AG04449 (cell line): ENCODE measurements at regions not wholly inside any gene's neighbourhood (a gene's known extent, or its start where the extent isn't known, plus 50 kb on each side); places are given as distances from the start of the nearest gene placed in this dataset.

Source experiments
- CTCF ChIA-PET: fragments of 350-600 bp; formaldehyde crosslinking; extraction: SDS; loops from one replicate; lab custom pipeline; 2021; ENCODE audit warnings: antibody characterized with exemption; lab: Yijun Ruan, JAX
- POLR2A ChIA-PET: fragments of 400-600, 350-600 bp; formaldehyde crosslinking; extraction: SDS; loops from one replicate; lab custom pipeline; 2020; ENCODE audit warnings: antibody characterized with exemption, inconsistent platforms; lab: Yijun Ruan, JAX
- DNase-seq: peaks from one replicate; pipeline ENCODE4 v3.0.0-alpha.2; 2010; ENCODE audit warnings: low read depth, low spot score
- H3K4me3 ChIP-seq: 2 replicates; pipeline ENCODE4 v1.5.1; 2011; ENCODE audit warnings: low read depth, mild to moderate bottlenecking, control low read depth, low read length
- TF ChIP-seq, protein P1 (sequence below): IDR thresholded peaks from one replicate; pipeline ENCODE4 v1.5.1; 2011; ENCODE audit warnings: mild to moderate bottlenecking, moderate library complexity, low read length, control low read depth, inconsistent platforms; ENCODE audit not compliant: insufficient read depth; ENCODE audit errors: missing control alignments

DNA sequence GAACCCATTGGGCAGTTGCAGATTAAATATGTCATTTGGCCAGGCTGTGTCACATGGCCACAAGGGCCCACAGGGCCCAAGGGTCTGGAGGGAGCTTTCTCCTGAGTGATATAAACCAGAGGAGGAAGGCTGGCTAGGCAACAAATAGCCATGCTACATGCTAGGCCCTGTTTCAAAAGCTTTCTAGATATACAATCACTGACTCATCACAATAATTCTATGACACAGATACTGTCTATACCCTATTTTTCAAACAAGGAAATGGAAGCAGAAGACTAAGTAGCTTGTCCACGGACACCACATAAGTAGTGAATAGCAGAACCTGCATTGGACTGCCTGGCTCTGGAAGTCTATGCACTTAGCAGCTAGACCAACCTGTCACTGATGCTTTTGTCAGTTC is 625.4 kb downstream of the NTRK3 start:
- TF ChIP-seq, protein P1, sequence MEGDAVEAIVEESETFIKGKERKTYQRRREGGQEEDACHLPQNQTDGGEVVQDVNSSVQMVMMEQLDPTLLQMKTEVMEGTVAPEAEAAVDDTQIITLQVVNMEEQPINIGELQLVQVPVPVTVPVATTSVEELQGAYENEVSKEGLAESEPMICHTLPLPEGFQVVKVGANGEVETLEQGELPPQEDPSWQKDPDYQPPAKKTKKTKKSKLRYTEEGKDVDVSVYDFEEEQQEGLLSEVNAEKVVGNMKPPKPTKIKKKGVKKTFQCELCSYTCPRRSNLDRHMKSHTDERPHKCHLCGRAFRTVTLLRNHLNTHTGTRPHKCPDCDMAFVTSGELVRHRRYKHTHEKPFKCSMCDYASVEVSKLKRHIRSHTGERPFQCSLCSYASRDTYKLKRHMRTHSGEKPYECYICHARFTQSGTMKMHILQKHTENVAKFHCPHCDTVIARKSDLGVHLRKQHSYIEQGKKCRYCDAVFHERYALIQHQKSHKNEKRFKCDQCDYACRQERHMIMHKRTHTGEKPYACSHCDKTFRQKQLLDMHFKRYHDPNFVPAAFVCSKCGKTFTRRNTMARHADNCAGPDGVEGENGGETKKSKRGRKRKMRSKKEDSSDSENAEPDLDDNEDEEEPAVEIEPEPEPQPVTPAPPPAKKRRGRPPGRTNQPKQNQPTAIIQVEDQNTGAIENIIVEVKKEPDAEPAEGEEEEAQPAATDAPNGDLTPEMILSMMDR: no peak
- no peak overlapping the region for H3K4me3 ChIP-seq
- ChIA-PET CTCF (no interaction called here), POLR2A (no interaction called here)
- no peak for DNase-seq

DNA sequence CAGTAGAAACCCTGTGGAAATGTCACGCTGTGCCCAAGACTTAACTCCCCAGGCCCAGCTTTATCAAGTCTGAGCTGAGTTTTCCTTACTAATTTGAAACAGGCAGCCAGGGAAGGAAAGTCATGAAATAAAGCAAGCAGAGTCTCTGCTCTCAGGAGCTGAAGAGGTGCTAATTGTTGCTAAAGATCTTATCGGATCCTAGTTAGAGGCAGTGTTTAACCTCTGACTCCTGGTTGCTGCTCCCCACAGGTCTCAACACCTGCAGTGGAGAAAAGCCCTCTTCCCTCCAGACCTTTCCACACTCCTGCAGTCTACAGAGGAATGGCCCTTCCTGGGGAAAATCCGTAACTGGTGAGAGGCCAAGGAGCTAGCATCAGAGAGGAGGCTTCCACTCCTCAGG is 628.2 kb downstream of the NTRK3 start:
- no peak for DNase-seq
- no peak overlapping the region for H3K4me3 ChIP-seq
- ChIA-PET CTCF (interaction anchor here (1.4 to 2.7 kb wide), 2 partner anchors 9 to 617 kb away, joined by 4 to 9 read pairs; no protein-coding TSS in a partner anchor), POLR2A (no interaction called here)
- TF ChIP-seq, protein P1: no peak

DNA sequence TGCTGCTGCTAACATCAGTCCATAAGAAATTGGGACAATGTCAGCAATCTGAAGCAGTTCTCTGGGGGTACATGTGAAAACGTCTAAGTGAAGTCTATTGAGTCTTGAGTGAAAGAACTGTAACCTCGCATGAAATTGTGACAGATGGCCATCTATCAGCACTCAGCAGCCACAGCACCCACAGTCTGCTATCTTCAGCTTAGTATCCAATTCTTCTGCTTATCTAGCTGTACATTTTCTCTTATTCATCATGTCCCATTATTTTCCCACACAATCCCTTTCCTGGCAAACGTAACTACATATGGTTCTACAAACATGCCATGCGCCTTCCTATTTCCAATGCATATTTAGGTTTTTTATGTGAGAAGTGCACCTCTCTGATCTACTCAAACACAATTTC is 629.7 kb downstream of the NTRK3 start:
- no peak for DNase-seq
- TF ChIP-seq, protein P1: no peak
- ChIA-PET CTCF (interaction anchor here (2.7 kb wide), 1 partner anchor 618 kb away, joined by 9 read pairs; no protein-coding TSS in a partner anchor), POLR2A (no interaction called here)
- no peak overlapping the region for H3K4me3 ChIP-seq

DNA sequence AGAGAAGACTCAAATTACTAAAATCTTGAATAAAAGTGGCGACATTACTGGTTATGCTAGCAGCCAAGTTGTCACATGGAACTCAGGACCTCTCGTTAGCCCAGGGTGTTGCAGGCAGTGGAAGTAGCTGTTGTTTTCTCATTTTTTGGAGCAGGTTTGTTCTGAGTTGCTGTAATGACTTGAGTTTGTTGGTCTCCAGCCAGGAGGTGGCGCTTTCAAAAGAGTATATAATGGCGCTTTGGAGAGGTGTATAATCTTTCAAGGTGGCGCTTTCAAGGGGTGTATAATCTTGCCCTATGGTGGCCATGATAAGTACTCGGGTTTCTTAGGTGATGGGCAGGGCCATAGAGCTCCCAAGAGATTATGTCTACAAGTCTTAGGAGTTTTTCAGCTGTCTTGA is 632.7 kb downstream of the NTRK3 start:
- DNase-seq: no peak
- CTCF ChIA-PET: no interaction called here

DNA sequence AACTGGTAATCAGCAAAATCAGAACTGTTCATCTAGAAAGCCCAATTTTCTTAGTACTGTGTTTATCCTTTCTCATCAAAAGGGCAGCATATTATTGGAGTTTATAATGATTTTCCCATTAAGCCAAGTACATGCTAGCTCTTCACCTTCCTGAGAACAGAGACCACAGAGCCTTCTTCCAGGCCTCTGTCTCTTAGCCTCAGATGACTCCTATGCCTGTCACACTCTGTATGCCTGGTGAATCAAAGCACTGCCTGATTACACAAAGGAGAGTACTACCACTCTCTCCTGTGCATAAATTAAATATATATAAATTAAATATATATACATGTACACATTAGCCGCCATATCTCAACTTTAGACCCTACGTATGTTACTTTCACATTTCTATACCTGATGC is 636.1 kb downstream of the NTRK3 start:
- no peak for DNase-seq
- TF ChIP-seq, protein P1: no peak
- POLR2A ChIA-PET: no interaction called here
- CTCF ChIA-PET: interaction anchor here (1.1 to 1.3 kb wide), 2 partner anchors 15 to 626 kb away, joined by 3 to 5 read pairs; no protein-coding TSS in a partner anchor
- no peak overlapping the region for H3K4me3 ChIP-seq

More for the DNA sequence above, 632.7 kb downstream of the NTRK3 start:
- TF ChIP-seq, protein P1: no peak
- H3K4me3 ChIP-seq: no peak overlapping the region
- POLR2A ChIA-PET: no interaction called here

DNA sequence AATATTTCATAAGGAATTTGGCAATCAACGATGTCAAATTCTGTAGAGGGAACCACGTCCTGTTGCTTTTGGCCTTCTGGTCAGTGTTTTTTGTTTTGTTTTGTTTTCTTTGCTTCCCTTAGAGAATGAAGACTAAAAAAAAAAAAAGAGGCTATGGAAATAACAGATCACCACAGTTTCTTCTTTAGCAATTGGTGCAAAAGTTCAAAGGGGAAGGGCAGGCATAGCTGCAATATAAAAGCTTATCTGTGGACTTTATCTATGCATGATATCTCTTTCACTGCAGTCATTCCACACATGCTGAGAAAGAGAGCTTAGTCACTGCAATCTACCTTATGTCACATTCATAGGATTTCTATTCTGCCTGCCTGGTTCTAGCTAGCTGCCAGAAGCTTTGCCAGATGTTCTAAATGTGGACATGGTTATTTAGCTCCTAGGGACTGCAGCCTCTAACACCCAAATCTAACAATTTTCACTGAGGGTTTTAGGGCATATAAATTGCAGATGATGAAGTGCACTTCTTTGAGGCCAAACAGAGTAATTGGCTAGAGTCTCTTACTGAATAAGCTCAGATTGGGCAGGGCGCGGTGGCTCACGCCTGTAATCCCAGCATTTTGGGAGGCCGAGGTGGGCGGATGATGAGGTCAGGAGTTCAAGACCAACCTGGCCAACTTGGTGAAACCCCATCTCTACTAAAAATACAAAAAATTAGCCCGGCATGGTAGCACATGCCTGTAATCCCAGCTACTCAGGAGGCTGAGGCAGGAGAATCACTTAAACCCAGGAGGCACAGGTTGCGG is 637.2 kb downstream of the NTRK3 start:
- TF ChIP-seq, protein P1: no peak
- no peak overlapping the region for H3K4me3 ChIP-seq
- DNase-seq: peak; percentile 42
- CTCF ChIA-PET: interaction anchor here (1.0 to 1.3 kb wide), 3 partner anchors 9 to 14 kb away, joined by 3 to 5 read pairs (median 4); no protein-coding TSS in a partner anchor
- POLR2A ChIA-PET: no interaction called here
